WTC11 (cell line): ENCODE measurements at regions not wholly inside any gene's neighbourhood (a gene's known extent, or its start where the extent isn't known, plus 50 kb on each side); places are given as distances from the start of the nearest gene placed in this dataset.

ENCODE experiments used
- ATAC-seq: fragments of 200-7000 bp; cut with Tn5 transposase; 2 replicates; pipeline ENCODE4 v1.10.0; 2021; ENCODE audit warnings: mild to moderate bottlenecking, moderate library complexity
- CTCF ChIA-PET: fragments of 300-600 bp; sonication (Branson Sonifier 250); formaldehyde crosslinking; loops from one replicate; lab custom pipeline; 2021; ENCODE audit warnings: antibody characterized with exemption; lab: Charles Lee
- POLR2A ChIA-PET: fragments of 350-600 bp; sonication (Branson Sonifier 250); formaldehyde crosslinking; loops from one replicate; lab custom pipeline; 2021; ENCODE audit warnings: antibody characterized with exemption; lab: Charles Lee
- DNase-seq: peaks from one replicate; pipeline ENCODE4 v3.0.0; 2021; ENCODE audit warnings: low spot score
- H3K27ac Mint-ChIP-seq: 2 replicates; pipeline ENCODE4 v1.8.0; 2021; ENCODE audit warnings: mixed read lengths
- H3K27me3 Mint-ChIP-seq: 2 replicates; pipeline ENCODE4 v1.8.0; 2021; ENCODE audit warnings: low read depth, mild to moderate bottlenecking, moderate library complexity, mixed read lengths
- H3K36me3 Mint-ChIP-seq: 2 replicates; pipeline ENCODE4 v1.8.0; 2021; ENCODE audit warnings: mixed read lengths
- H3K4me1 Mint-ChIP-seq: 2 replicates; pipeline ENCODE4 v1.8.0; 2022; ENCODE audit warnings: mixed read lengths
- H3K4me3 Mint-ChIP-seq: 2 replicates; pipeline ENCODE4 v1.8.0; 2021; ENCODE audit warnings: mild to moderate bottlenecking, moderate library complexity, mixed read lengths
- H3K9me3 Mint-ChIP-seq: 2 replicates; pipeline ENCODE4 v1.8.0; 2021; ENCODE audit warnings: mixed read lengths
- AR ChIP-seq: fragments of 250-450 bp; sonication (Bioruptor Pico); IDR thresholded peaks from 2 replicates; pipeline ENCODE4 v1.9.0; 2021; ENCODE audit warnings: mild to moderate bottlenecking
- CDX4 ChIP-seq: fragments of 250-450 bp; sonication (Bioruptor Pico); IDR thresholded peaks from 2 replicates; pipeline ENCODE4 v1.9.0; 2021; ENCODE audit warnings: moderate library complexity, mild to moderate bottlenecking, inconsistent platforms, borderline replicate concordance
- ELF4 ChIP-seq: sonication (generic); formaldehyde crosslinking; IDR thresholded peaks from 2 replicates; pipeline ENCODE4 v1.8.1; 2022; ENCODE audit warnings: low read depth, mild to moderate bottlenecking, moderate library complexity, missing genetic modification reagents
- FOXP4 ChIP-seq: sonication (generic); formaldehyde crosslinking; IDR thresholded peaks from 2 replicates; pipeline ENCODE4 v1.8.0; 2022; ENCODE audit warnings: mild to moderate bottlenecking, missing genetic modification reagents
- IRF1 ChIP-seq: sonication (generic); formaldehyde crosslinking; IDR thresholded peaks from 2 replicates; pipeline ENCODE4 v1.8.0; 2023; ENCODE audit warnings: missing genetic modification reagents
- NFATC4 ChIP-seq: fragments of 250-450 bp; sonication (Bioruptor Pico); IDR thresholded peaks from 2 replicates; pipeline ENCODE4 v1.9.0; 2021; ENCODE audit warnings: mild to moderate bottlenecking
- NR2C2 ChIP-seq: sonication (generic); formaldehyde crosslinking; IDR thresholded peaks from 2 replicates; pipeline ENCODE4 v1.8.0; 2022; ENCODE audit warnings: mild to moderate bottlenecking, missing genetic modification reagents
- PREB ChIP-seq: sonication (generic); formaldehyde crosslinking; IDR thresholded peaks from 2 replicates; pipeline ENCODE4 v1.8.1; 2022; ENCODE audit warnings: mild to moderate bottlenecking, missing genetic modification reagents, moderate library complexity, borderline replicate concordance
- RELA ChIP-seq: sonication (generic); formaldehyde crosslinking; IDR thresholded peaks from 2 replicates; pipeline ENCODE4 v1.8.1; 2022; ENCODE audit warnings: missing genetic modification reagents, mild to moderate bottlenecking, borderline replicate concordance
- STAT6 ChIP-seq: sonication (generic); formaldehyde crosslinking; conservative IDR thresholded peaks from 2 replicates; pipeline ENCODE4 v1.8.1; 2023; ENCODE audit warnings: mild to moderate bottlenecking, low read depth, missing genetic modification reagents, moderate library complexity
- TCF7 ChIP-seq: sonication (generic); formaldehyde crosslinking; IDR thresholded peaks from 2 replicates; pipeline ENCODE4 v1.8.0; 2022; ENCODE audit warnings: mild to moderate bottlenecking, low read depth, missing genetic modification reagents, moderate library complexity
- ZBTB21 ChIP-seq: sonication (generic); formaldehyde crosslinking; IDR thresholded peaks from 2 replicates; pipeline ENCODE4 v1.8.1; 2023; ENCODE audit warnings: mild to moderate bottlenecking, missing genetic modification reagents, borderline replicate concordance
- ZNF263 ChIP-seq: sonication (generic); formaldehyde crosslinking; IDR thresholded peaks from 2 replicates; pipeline ENCODE4 v1.8.1; 2022; ENCODE audit warnings: low read depth, mild to moderate bottlenecking, moderate library complexity, missing genetic modification reagents
- ZNF423 ChIP-seq: fragments of 250-450 bp; sonication (Bioruptor Pico); IDR thresholded peaks from 2 replicates; pipeline ENCODE4 v2.1.2; 2022; ENCODE audit warnings: mild to moderate bottlenecking, moderate library complexity
- ZNF671 ChIP-seq: fragments of 250-450 bp; sonication (Bioruptor Pico); IDR thresholded peaks from 2 replicates; pipeline ENCODE4 v1.8.0; 2021; ENCODE audit warnings: mild to moderate bottlenecking

GRCh38 chr1:185404291-185404690 lies 87.2 kb upstream of the IVNS1ABP start (continued):
- no peak for TF ChIP-seq PREB (CRISPR knock-in tag)

- no peak for DNase-seq
- Mint-ChIP-seq H3K36me3 (peaks cover 10% of the 10 kb centered on the region), H3K9me3 (peaks cover 14% of the 10 kb centered on the region), H3K4me3 (no peak overlapping the region), H3K4me1 (peaks cover 36% of the 10 kb centered on the region), H3K27ac (no peak overlapping the region), H3K27me3 (no peaks in the 10 kb centered on the region)
- POLR2A ChIA-PET, result no interaction called here
- CTCF ChIA-PET, result no interaction called here
- TF ChIP-seq ZNF423 (CRISPR knock-in tag) (no peak), STAT6 (CRISPR knock-in tag) (no peak), TCF7 (CRISPR knock-in tag) (no peak), AR (CRISPR knock-in tag) (no peak), RELA (CRISPR knock-in tag) (no peak), IRF1 (CRISPR knock-in tag) (no peak), ZBTB21 (CRISPR knock-in tag) (no peak), ZNF671 (CRISPR knock-in tag) (no peak), CDX4 (no peak), ZNF263 (CRISPR knock-in tag) (no peak), FOXP4 (CRISPR knock-in tag) (no peak), ELF4 (no peak), NR2C2 (CRISPR knock-in tag) (no peak), NFATC4 (CRISPR knock-in tag) (no peak)
- no peak for ATAC-seq
Measured at GRCh38 chr1:185402930-185403329, 85.9 kb upstream of the IVNS1ABP start.
